Loucy (cell line): ENCODE measurements at regions not wholly inside any gene's neighbourhood (a gene's known extent, or its start where the extent isn't known, plus 50 kb on each side); places are given as distances from the start of the nearest gene placed in this dataset.

ENCODE experiments used
- EZH2phosphoT487 ChIP-seq: fragments of 200-600 bp; IDR thresholded peaks from 2 replicates; pipeline ENCODE4 v1.6.1; 2018; ENCODE audit warnings: antibody characterized with exemption, mild to moderate bottlenecking, moderate library complexity, borderline replicate concordance
- TF ChIP-seq, protein P1 (sequence below): fragments of 200-600 bp; sonication (generic); conservative IDR thresholded peaks from 2 replicates; pipeline ENCODE4 v1.5.1; 2014; ENCODE audit warnings: mild to moderate bottlenecking, antibody characterized with exemption, low read length

DNA sequence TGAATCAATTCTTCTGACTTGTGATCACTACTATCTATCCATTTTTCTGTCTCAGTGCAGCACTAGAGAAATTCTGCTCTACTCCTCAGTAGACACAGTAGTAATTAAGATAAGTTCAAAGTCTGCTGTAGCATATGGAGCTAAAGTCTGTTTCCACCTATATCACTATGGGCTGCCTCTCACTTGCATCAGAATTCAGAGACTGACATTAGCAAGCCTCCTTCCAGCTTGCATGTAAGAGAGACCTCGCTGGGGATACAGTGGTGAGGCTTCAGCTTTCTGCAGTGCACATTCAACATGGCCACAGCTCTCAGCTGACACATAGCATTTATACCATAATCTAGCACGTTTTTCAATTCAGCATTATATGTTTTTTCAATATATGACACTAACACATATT lies 217.0 kb downstream of the PLOD2 start:
- TF ChIP-seq, protein P1, sequence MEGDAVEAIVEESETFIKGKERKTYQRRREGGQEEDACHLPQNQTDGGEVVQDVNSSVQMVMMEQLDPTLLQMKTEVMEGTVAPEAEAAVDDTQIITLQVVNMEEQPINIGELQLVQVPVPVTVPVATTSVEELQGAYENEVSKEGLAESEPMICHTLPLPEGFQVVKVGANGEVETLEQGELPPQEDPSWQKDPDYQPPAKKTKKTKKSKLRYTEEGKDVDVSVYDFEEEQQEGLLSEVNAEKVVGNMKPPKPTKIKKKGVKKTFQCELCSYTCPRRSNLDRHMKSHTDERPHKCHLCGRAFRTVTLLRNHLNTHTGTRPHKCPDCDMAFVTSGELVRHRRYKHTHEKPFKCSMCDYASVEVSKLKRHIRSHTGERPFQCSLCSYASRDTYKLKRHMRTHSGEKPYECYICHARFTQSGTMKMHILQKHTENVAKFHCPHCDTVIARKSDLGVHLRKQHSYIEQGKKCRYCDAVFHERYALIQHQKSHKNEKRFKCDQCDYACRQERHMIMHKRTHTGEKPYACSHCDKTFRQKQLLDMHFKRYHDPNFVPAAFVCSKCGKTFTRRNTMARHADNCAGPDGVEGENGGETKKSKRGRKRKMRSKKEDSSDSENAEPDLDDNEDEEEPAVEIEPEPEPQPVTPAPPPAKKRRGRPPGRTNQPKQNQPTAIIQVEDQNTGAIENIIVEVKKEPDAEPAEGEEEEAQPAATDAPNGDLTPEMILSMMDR = no peak
- no peak for TF ChIP-seq EZH2phosphoT487
